Chondrocyte (in vitro differentiated cells): ENCODE measurements at regions not wholly inside any gene's neighbourhood (a gene's known extent, or its start where the extent isn't known, plus 50 kb on each side); places are given as distances from the start of the nearest gene placed in this dataset.
"Not testable (repeated sequence)": the region's sequence is repeated elsewhere in the genome, so short reads cannot be mapped to it uniquely, and the experiment has no call there.

Source experiments
- DNase-seq: peaks from one replicate; pipeline ENCODE4 v3.0.0; 2021; ENCODE audit warnings: mixed read lengths, low spot score
- H3K27ac Mint-ChIP-seq: one replicate; pipeline ENCODE4 v1.8.0; 2021; ENCODE audit warnings: mild to moderate bottlenecking, moderate library complexity, mixed read lengths; ENCODE audit not compliant: unreplicated experiment
- H3K27me3 Mint-ChIP-seq: 2 replicates; pipeline ENCODE4 v1.8.0; 2021; ENCODE audit warnings: low read depth, mixed read lengths
- H3K36me3 Mint-ChIP-seq: 2 replicates; pipeline ENCODE4 v1.8.0; 2021; ENCODE audit warnings: low read depth, mixed read lengths
- H3K4me1 Mint-ChIP-seq: 2 replicates; pipeline ENCODE4 v1.8.0; 2021; ENCODE audit warnings: low read depth, mild to moderate bottlenecking, mixed read lengths
- H3K4me3 Mint-ChIP-seq: one replicate; pipeline ENCODE4 v1.8.0; 2021; ENCODE audit warnings: mild to moderate bottlenecking, moderate library complexity, mixed read lengths; ENCODE audit not compliant: unreplicated experiment
- H3K9me3 Mint-ChIP-seq: 2 replicates; pipeline ENCODE4 v1.8.0; 2021; ENCODE audit warnings: low read depth, mixed read lengths
- TF ChIP-seq, protein P1 (sequence below): fragments of 200-600 bp; sonication (generic); IDR thresholded peaks from 2 replicates; pipeline ENCODE4 v1.5.0; 2021; ENCODE audit warnings: antibody characterized with exemption, mild to moderate bottlenecking, moderate library complexity

GRCh38 chr7:81158189-81158588 lies 239.3 kb upstream of the SEMA3C start:
- no peak for DNase-seq
- H3K36me3 Mint-ChIP-seq = no peaks in the 10 kb centered on the region
- no peaks in the 10 kb centered on the region for H3K27me3 Mint-ChIP-seq
- H3K4me1 Mint-ChIP-seq = peaks cover 22% of the 10 kb centered on the region
- TF ChIP-seq, protein P1, sequence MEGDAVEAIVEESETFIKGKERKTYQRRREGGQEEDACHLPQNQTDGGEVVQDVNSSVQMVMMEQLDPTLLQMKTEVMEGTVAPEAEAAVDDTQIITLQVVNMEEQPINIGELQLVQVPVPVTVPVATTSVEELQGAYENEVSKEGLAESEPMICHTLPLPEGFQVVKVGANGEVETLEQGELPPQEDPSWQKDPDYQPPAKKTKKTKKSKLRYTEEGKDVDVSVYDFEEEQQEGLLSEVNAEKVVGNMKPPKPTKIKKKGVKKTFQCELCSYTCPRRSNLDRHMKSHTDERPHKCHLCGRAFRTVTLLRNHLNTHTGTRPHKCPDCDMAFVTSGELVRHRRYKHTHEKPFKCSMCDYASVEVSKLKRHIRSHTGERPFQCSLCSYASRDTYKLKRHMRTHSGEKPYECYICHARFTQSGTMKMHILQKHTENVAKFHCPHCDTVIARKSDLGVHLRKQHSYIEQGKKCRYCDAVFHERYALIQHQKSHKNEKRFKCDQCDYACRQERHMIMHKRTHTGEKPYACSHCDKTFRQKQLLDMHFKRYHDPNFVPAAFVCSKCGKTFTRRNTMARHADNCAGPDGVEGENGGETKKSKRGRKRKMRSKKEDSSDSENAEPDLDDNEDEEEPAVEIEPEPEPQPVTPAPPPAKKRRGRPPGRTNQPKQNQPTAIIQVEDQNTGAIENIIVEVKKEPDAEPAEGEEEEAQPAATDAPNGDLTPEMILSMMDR = no peak
- H3K27ac Mint-ChIP-seq = no peak overlapping the region
- H3K4me3 Mint-ChIP-seq = no peak overlapping the region
- peaks cover 3% of the 10 kb centered on the region for H3K9me3 Mint-ChIP-seq

- H3K36me3 Mint-ChIP-seq = no peaks in the 10 kb centered on the region
- H3K4me1 Mint-ChIP-seq = peaks cover 17% of the 10 kb centered on the region
- no peaks in the 10 kb centered on the region for H3K27me3 Mint-ChIP-seq
- no peak overlapping the region for H3K4me3 Mint-ChIP-seq
- DNase-seq = no peak
- H3K27ac Mint-ChIP-seq = peak overlapping the region; percentile 4
- no peaks in the 10 kb centered on the region for H3K9me3 Mint-ChIP-seq
- TF ChIP-seq, protein P1 = no peak
Measured at GRCh38 chr7:81155654-81156373, 237.0 kb upstream of the SEMA3C start.

DNA sequence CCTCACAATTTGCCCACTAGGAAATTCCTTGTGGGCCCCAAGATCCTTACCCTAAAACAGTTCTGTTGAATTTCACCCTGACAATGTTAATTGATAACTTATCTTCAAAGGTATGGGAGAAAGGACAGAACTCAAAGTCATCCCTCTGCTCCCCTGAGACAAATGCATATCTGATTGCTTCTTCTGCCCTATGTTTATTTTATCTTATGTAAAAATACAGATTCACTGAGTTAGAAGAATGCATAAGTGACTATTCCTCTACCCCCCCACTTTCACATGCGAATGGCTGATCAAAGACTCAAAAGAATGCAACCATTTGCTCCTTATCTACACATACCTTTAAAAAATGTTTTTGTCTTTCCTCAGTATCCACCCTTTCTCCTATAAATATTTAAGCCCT lies 235.7 kb upstream of the SEMA3C start:
- DNase-seq = no peak
- no peak overlapping the region for H3K27ac Mint-ChIP-seq

DNA sequence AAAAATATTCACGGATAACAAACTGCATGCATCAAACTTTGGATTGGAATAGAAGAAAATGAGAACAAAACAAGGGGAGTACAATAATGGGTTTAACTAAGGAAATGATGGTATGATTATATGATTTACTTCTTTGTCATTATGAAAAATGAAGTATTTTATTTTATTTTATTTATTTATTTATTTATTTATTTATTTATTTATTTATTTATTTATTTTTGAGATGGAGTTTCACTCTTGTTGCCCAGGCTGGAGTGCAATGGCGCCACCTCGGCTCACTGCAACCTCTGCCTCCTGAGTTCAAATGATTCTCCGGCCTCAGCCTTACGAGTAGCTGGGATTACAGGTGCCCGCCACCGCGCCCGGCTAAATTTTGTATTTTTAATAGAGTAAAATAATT lies 234.1 kb upstream of the SEMA3C start:
- H3K36me3 Mint-ChIP-seq, H3K9me3 Mint-ChIP-seq, DNase-seq, H3K27ac Mint-ChIP-seq, H3K27me3 Mint-ChIP-seq, H3K4me3 Mint-ChIP-seq: not testable (repeated sequence)
- peaks cover 15% of the 10 kb centered on the region for H3K4me1 Mint-ChIP-seq

More for the DNA sequence above, 235.7 kb upstream of the SEMA3C start:
- H3K27me3 Mint-ChIP-seq = no peaks in the 10 kb centered on the region
- no peaks in the 10 kb centered on the region for H3K36me3 Mint-ChIP-seq
- H3K9me3 Mint-ChIP-seq = no peaks in the 10 kb centered on the region
- TF ChIP-seq, protein P1 = no peak
- no peak overlapping the region for H3K4me3 Mint-ChIP-seq
- H3K4me1 Mint-ChIP-seq = peaks cover 17% of the 10 kb centered on the region

DNA sequence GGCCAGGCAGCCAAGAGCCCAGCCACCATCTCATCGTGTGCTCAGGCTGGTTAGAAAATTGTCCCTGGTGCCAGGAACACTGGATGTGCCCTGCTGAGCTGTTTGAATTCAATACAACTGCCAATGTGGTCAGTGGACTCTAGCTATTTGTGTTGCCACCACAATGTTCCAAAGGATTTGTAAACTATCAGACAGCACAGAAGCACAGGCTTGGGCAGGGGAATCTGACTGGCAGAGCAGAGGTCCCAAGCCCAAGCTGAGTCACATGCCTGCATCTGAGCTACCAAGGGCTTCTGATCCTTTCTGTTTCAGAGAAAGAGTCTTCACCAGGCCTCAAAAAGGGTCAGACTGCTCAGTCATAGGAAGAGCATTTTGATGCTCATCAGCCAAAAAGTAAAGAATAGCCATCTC lies 232.1 kb upstream of the SEMA3C start:
- Mint-ChIP-seq H3K27ac (no peak overlapping the region), H3K27me3 (no peaks in the 10 kb centered on the region), H3K4me3 (no peak overlapping the region), H3K9me3 (peaks cover 7% of the 10 kb centered on the region), H3K36me3 (no peaks in the 10 kb centered on the region), H3K4me1 (peaks cover 14% of the 10 kb centered on the region)
- no peak for DNase-seq
- TF ChIP-seq, protein P1 = no peak

DNA sequence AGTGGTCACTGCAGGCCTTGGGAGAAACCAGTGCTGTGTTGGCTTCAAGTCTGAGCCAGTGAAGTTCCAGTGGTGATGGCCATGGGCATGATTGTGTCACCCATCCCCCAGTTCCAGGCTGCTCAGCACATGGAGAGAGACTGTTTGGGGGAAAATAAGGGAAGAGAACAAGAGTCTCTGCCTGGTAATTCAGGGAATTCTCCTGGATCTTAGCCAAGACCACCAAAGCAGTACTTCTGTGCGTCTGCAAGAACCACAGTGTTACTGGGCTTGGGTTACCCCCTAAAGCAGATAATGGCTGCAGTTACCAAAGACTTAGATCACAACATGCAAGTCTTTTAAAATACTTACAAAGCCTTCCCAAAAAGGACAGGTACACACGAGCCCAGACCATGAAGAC lies 225.0 kb upstream of the SEMA3C start:
- Mint-ChIP-seq H3K27me3 (no peaks in the 10 kb centered on the region), H3K9me3 (peaks cover 7% of the 10 kb centered on the region), H3K4me1 (peaks cover 11% of the 10 kb centered on the region), H3K27ac (no peak overlapping the region), H3K4me3 (no peak overlapping the region), H3K36me3 (no peaks in the 10 kb centered on the region)
- TF ChIP-seq, protein P1 = no peak
- no peak for DNase-seq

- H3K4me3 Mint-ChIP-seq, H3K9me3 Mint-ChIP-seq, H3K36me3 Mint-ChIP-seq: not testable (repeated sequence)
Measured at GRCh38 chr7:81141257-81142205, 222.7 kb upstream of the SEMA3C start.

More at GRCh38 chr7:81141257-81142205, 222.7 kb upstream of the SEMA3C start:
- H3K27me3 Mint-ChIP-seq, DNase-seq, H3K27ac Mint-ChIP-seq: not testable (repeated sequence)
- H3K4me1 Mint-ChIP-seq = peaks cover 13% of the 10 kb centered on the region
